Neural cell (in vitro differentiated cells): ENCODE measurements at regions not wholly inside any gene's neighbourhood (a gene's known extent, or its start where the extent isn't known, plus 50 kb on each side); places are given as distances from the start of the nearest gene placed in this dataset.

Experiments used
- H2AFZ ChIP-seq: fragments of 200-600, 300-800 bp; sonication (generic), shearing (Covaris generic); 2 replicates; pipeline ENCODE4 v1.6.0; 2014; ENCODE audit warnings: low read depth, mild to moderate bottlenecking, antibody characterized with exemption, low read length, moderate library complexity
- H3F3A ChIP-seq: fragments of 200-600 bp; shearing (Covaris generic); 2 replicates; pipeline ENCODE4 v1.6.1; 2016; ENCODE audit warnings: mild to moderate bottlenecking, moderate library complexity, mixed read lengths, antibody characterized with exemption, low read length; ENCODE audit not compliant: insufficient read depth, poor library complexity, severe bottlenecking
- H3K27ac ChIP-seq: fragments of 200-600, 300-800 bp; sonication (generic), shearing (Covaris generic); 2 replicates; pipeline ENCODE4 v1.5.1; 2014; ENCODE audit warnings: mild to moderate bottlenecking, low read length, moderate library complexity
- H3K27me3 ChIP-seq: fragments of 300-800, 200-600 bp; sonication (generic), shearing (Covaris generic); 2 replicates; pipeline ENCODE4 v1.6.0; 2014; ENCODE audit warnings: mild to moderate bottlenecking, low read depth, low read length, moderate library complexity; ENCODE audit not compliant: insufficient read depth
- H3K36me3 ChIP-seq: fragments of 300-800, 200-600 bp; sonication (generic), shearing (Covaris generic); 2 replicates; pipeline ENCODE4 v1.5.1; 2014; ENCODE audit warnings: mild to moderate bottlenecking, antibody characterized with exemption, low read length, moderate library complexity; ENCODE audit not compliant: insufficient read depth
- H3K4me2 ChIP-seq: fragments of 300-800, 200-600 bp; sonication (generic), shearing (Covaris generic); 2 replicates; pipeline ENCODE4 v1.6.0; 2014; ENCODE audit warnings: mild to moderate bottlenecking, low read length
- H3K4me3 ChIP-seq: fragments of 300-800, 200-600 bp; sonication (generic), shearing (Covaris generic); 2 replicates; pipeline ENCODE4 v1.5.1; 2014; ENCODE audit warnings: mild to moderate bottlenecking, low read length, moderate library complexity
- H3K79me2 ChIP-seq: fragments of 200-600 bp; shearing (Covaris generic); replicated peaks from 2 replicates; pipeline ENCODE4 v1.6.0; 2014; ENCODE audit warnings: mild to moderate bottlenecking, low read length, moderate library complexity; ENCODE audit not compliant: insufficient read depth
- H3K9ac ChIP-seq: fragments of 300-800, 200-600 bp; sonication (generic), shearing (Covaris generic); 2 replicates; pipeline ENCODE4 v1.6.1; 2016; ENCODE audit warnings: mild to moderate bottlenecking, low read length, mixed read lengths
- H3K9me2 ChIP-seq: fragments of 200-600 bp; shearing (Covaris generic); 2 replicates; pipeline ENCODE4 v1.6.1; 2016; ENCODE audit warnings: mild to moderate bottlenecking, low read length, mixed read lengths; ENCODE audit not compliant: insufficient read depth
- H3K9me3 ChIP-seq: fragments of 200-600, 300-800 bp; sonication (generic), shearing (Covaris generic); 2 replicates; pipeline ENCODE4 v1.6.1; 2016; ENCODE audit warnings: mild to moderate bottlenecking, mixed run types, low read length, moderate library complexity, mixed read lengths
- H4K20me1 ChIP-seq: fragments of 200-600 bp; shearing (Covaris generic); 2 replicates; pipeline ENCODE4 v1.6.1; 2016; ENCODE audit warnings: mild to moderate bottlenecking, mixed run types; ENCODE audit not compliant: insufficient read depth
- CTCF ChIP-seq: fragments of 450-650 bp; IDR thresholded peaks from 2 replicates; pipeline ENCODE4 v1.5.1; 2014; ENCODE audit warnings: antibody characterized with exemption, mild to moderate bottlenecking, moderate library complexity; ENCODE audit not compliant: poor library complexity, severe bottlenecking
- EP300 ChIP-seq: fragments of 450-650 bp; conservative IDR thresholded peaks from 2 replicates; pipeline ENCODE4 v1.6.1; 2014; ENCODE audit warnings: antibody characterized with exemption, mild to moderate bottlenecking, moderate library complexity; ENCODE audit not compliant: poor library complexity, severe bottlenecking
- EZH2 ChIP-seq: fragments of 200-600, 300-800 bp; shearing (Covaris generic), sonication (generic); IDR thresholded peaks from 2 replicates; pipeline ENCODE4 v1.6.1; 2014; ENCODE audit warnings: antibody characterized with exemption, low read length, borderline replicate concordance, mild to moderate bottlenecking; ENCODE audit not compliant: insufficient read depth, poor library complexity, severe bottlenecking
- MXI1 ChIP-seq: fragments of 450-650 bp; conservative IDR thresholded peaks from 2 replicates; pipeline ENCODE4 v1.6.1; 2014; ENCODE audit warnings: antibody characterized with exemption, mild to moderate bottlenecking; ENCODE audit not compliant: poor library complexity, severe bottlenecking
- POLR2AphosphoS5 ChIP-seq: IDR thresholded peaks from 2 replicates; pipeline ENCODE4 v1.6.1; 2012
- RAD21 ChIP-seq: fragments of 450-650 bp; conservative IDR thresholded peaks from 2 replicates; pipeline ENCODE4 v1.6.1; 2014; ENCODE audit warnings: antibody characterized with exemption, mild to moderate bottlenecking, moderate library complexity
- SMC3 ChIP-seq: fragments of 450-650 bp; conservative IDR thresholded peaks from 2 replicates; pipeline ENCODE4 v1.6.1; 2014; ENCODE audit warnings: antibody characterized with exemption, mild to moderate bottlenecking, moderate library complexity; ENCODE audit not compliant: poor library complexity
- TAF1 ChIP-seq: IDR thresholded peaks from 2 replicates; pipeline ENCODE4 v1.6.1; 2012; ENCODE audit warnings: low read depth
- TF ChIP-seq, protein P1 (sequence below): IDR thresholded peaks from 2 replicates; pipeline ENCODE4 v1.6.1; 2012; ENCODE audit warnings: borderline replicate concordance

DNA sequence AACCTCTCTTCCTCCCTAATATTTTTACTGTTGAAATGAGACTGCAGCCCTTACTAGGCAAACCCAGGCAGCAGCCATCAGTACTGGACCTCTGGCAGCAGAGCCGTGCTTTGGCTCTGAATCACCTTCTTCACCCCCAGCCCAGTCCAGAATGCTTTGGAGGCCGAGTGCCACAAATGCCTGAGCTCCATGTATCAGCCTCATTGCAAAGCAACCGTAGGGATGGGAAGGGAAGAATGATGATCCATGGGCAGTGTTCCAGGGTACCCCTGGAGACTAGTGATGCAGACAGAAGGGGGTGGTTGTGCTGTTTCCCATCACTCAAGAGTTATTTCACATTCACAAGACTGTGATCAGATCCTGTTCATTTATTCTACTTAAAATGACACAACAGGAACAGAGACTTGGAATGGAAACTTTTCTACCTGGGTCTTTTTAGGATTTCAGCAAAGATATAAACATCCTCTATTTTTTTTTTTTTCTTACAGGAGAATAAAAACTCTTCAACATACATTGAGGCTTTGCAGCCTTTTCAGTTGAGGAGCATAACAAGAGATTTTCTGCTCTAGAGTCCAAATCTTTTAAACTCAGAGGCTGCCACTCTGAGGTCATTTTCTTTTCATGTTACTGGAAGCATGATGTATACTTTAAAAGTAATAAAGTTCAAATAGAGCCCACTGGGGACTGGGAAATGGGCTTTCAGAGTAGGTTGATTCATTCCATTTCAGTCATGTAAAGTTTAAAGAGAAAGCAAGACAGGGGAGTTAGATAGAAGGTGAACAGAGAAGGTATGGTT is 138.3 kb downstream of the KCNJ2 start:
- Histone ChIP-seq H3K9me3 (no peaks in the 10 kb centered on the region), H3K4me3 (no peak overlapping the region), H3K4me2 (no peak overlapping the region), H3K27ac (no peak overlapping the region), H3K9ac (no peak overlapping the region), H3K27me3 (no peaks in the 10 kb centered on the region), H3K79me2 (no peaks in the 10 kb centered on the region), H3K36me3 (no peaks in the 10 kb centered on the region), H2AFZ (no peak overlapping the region), H3F3A (no peaks in the 10 kb centered on the region), H4K20me1 (no peaks in the 10 kb centered on the region), H3K9me2 (no peaks in the 10 kb centered on the region)
- no peak for TF ChIP-seq EP300
- no peak for TF ChIP-seq SMC3
- TF ChIP-seq CTCF: no peak
- no peak for TF ChIP-seq MXI1
- TF ChIP-seq EZH2: no peak
- no peak for TF ChIP-seq TAF1
- no peak for TF ChIP-seq POLR2AphosphoS5
- TF ChIP-seq RAD21: no peak
- TF ChIP-seq, protein P1, sequence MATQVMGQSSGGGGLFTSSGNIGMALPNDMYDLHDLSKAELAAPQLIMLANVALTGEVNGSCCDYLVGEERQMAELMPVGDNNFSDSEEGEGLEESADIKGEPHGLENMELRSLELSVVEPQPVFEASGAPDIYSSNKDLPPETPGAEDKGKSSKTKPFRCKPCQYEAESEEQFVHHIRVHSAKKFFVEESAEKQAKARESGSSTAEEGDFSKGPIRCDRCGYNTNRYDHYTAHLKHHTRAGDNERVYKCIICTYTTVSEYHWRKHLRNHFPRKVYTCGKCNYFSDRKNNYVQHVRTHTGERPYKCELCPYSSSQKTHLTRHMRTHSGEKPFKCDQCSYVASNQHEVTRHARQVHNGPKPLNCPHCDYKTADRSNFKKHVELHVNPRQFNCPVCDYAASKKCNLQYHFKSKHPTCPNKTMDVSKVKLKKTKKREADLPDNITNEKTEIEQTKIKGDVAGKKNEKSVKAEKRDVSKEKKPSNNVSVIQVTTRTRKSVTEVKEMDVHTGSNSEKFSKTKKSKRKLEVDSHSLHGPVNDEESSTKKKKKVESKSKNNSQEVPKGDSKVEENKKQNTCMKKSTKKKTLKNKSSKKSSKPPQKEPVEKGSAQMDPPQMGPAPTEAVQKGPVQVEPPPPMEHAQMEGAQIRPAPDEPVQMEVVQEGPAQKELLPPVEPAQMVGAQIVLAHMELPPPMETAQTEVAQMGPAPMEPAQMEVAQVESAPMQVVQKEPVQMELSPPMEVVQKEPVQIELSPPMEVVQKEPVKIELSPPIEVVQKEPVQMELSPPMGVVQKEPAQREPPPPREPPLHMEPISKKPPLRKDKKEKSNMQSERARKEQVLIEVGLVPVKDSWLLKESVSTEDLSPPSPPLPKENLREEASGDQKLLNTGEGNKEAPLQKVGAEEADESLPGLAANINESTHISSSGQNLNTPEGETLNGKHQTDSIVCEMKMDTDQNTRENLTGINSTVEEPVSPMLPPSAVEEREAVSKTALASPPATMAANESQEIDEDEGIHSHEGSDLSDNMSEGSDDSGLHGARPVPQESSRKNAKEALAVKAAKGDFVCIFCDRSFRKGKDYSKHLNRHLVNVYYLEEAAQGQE: no peak

- Histone ChIP-seq H3F3A (no peaks in the 10 kb centered on the region), H3K27ac (no peak overlapping the region), H4K20me1 (no peaks in the 10 kb centered on the region), H3K9me2 (no peaks in the 10 kb centered on the region), H3K4me2 (no peak overlapping the region), H2AFZ (no peak overlapping the region), H3K79me2 (no peaks in the 10 kb centered on the region), H3K27me3 (no peaks in the 10 kb centered on the region), H3K36me3 (no peaks in the 10 kb centered on the region), H3K9me3 (no peaks in the 10 kb centered on the region), H3K4me3 (no peak overlapping the region), H3K9ac (no peak overlapping the region)
- TF ChIP-seq CTCF (no peak), EP300 (no peak), SMC3 (no peak), EZH2 (no peak), RAD21 (no peak), TAF1 (no peak), MXI1 (no peak), POLR2AphosphoS5 (no peak)
- TF ChIP-seq, protein P1: no peak
Observed at GRCh38 chr17:70308618-70309017, 139.3 kb downstream of the KCNJ2 start.
